NB4 (cell line): ENCODE measurements at regions not wholly inside any gene's neighbourhood (a gene's known extent, or its start where the extent isn't known, plus 50 kb on each side); places are given as distances from the start of the nearest gene placed in this dataset.

Experiments
- DNase-seq: peaks from one replicate; pipeline ENCODE4 v3.0.0; 2010; ENCODE audit warnings: low read depth
- H3K4me3 ChIP-seq: one replicate; pipeline ENCODE4 v1.5.1; 2011; ENCODE audit warnings: mild to moderate bottlenecking, low read depth, low read length, moderate library complexity
- MAX ChIP-seq: IDR thresholded peaks from 2 replicates; pipeline ENCODE4 v1.6.1; 2011; ENCODE audit warnings: low read depth, low read length
- MYC ChIP-seq: IDR thresholded peaks from 2 replicates; pipeline ENCODE4 v1.6.1; 2011; ENCODE audit warnings: low read depth, low read length
- POLR2A ChIP-seq: IDR thresholded peaks from 2 replicates; pipeline ENCODE4 v1.6.1; 2011; ENCODE audit warnings: mild to moderate bottlenecking; ENCODE audit not compliant: insufficient read length; ENCODE audit errors: extremely low read depth
- TF ChIP-seq, protein P1 (sequence below): IDR thresholded peaks from one replicate; pipeline ENCODE4 v1.5.1; 2012; ENCODE audit warnings: low read depth, low read length

GRCh38 chr5:3796736-3797135 lies 201.1 kb downstream of the IRX1 start:
- TF ChIP-seq MYC, result no peak
- no peak for TF ChIP-seq POLR2A
- TF ChIP-seq, protein P1, sequence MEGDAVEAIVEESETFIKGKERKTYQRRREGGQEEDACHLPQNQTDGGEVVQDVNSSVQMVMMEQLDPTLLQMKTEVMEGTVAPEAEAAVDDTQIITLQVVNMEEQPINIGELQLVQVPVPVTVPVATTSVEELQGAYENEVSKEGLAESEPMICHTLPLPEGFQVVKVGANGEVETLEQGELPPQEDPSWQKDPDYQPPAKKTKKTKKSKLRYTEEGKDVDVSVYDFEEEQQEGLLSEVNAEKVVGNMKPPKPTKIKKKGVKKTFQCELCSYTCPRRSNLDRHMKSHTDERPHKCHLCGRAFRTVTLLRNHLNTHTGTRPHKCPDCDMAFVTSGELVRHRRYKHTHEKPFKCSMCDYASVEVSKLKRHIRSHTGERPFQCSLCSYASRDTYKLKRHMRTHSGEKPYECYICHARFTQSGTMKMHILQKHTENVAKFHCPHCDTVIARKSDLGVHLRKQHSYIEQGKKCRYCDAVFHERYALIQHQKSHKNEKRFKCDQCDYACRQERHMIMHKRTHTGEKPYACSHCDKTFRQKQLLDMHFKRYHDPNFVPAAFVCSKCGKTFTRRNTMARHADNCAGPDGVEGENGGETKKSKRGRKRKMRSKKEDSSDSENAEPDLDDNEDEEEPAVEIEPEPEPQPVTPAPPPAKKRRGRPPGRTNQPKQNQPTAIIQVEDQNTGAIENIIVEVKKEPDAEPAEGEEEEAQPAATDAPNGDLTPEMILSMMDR, result no peak
- TF ChIP-seq MAX, result no peak
- no peak for DNase-seq
- H3K4me3 ChIP-seq, result no peak overlapping the region

DNA sequence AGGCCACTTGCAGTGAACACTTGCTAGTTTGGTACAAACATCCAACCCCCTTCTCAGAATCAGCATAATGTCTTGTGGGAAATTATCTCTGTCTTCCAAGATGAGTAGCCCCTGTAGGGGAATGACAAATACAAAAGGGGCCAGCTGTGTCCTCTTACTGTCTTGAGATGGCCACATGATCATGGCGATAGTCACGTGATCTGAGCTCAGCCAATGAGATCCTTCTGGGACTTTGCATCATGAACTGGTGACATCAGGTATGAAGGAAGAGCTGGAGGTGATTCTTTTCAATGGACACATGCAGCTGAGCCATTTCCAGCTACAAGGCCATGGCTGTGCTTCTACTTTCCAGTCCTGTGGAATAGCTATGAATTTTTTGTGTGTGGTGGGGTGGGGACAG lies 206.3 kb downstream of the IRX1 start:
- no peak for DNase-seq
- no peak for TF ChIP-seq MYC
- TF ChIP-seq MAX, result no peak
- TF ChIP-seq, protein P1, result no peak
- no peak for TF ChIP-seq POLR2A
- H3K4me3 ChIP-seq, result no peak overlapping the region

GRCh38 chr5:3809455-3809854 lies 213.8 kb downstream of the IRX1 start:
- TF ChIP-seq MAX (no peak), POLR2A (no peak), MYC (no peak)
- TF ChIP-seq, protein P1, result no peak

GRCh38 chr5:3811116-3811515 lies 215.5 kb downstream of the IRX1 start:
- H3K4me3 ChIP-seq, result no peak overlapping the region
- DNase-seq, result no peak
- TF ChIP-seq MYC (no peak), MAX (no peak), POLR2A (no peak)
- TF ChIP-seq, protein P1, result no peak

More at GRCh38 chr5:3809455-3809854, 213.8 kb downstream of the IRX1 start:
- no peak overlapping the region for H3K4me3 ChIP-seq
- no peak for DNase-seq

GRCh38 chr5:3818624-3819023 lies 223.0 kb downstream of the IRX1 start:
- peak; percentile 37; the same call in 1 of the 2 replicates for TF ChIP-seq MAX
- TF ChIP-seq, protein P1, result no peak
- no peak overlapping the region for H3K4me3 ChIP-seq
- DNase-seq, result peak; percentile 30
